Psoas muscle (tissue), 7 donors: ENCODE measurements at regions not wholly inside any gene's neighbourhood (a gene's known extent, or its start where the extent isn't known, plus 50 kb on each side); places are given as distances from the start of the nearest gene placed in this dataset.
"Not testable (repeated sequence)": the region's sequence is repeated elsewhere in the genome, so short reads cannot be mapped to it uniquely, and the experiment has no call there.

Source experiments
- ATAC-seq, 4 donors: fragments of 200-7000 bp; cut with Tn5 transposase; one replicate each; pipeline ENCODE4 v1.9.1; 2020; ENCODE audit warnings: moderate library complexity in 3 of 4, mild to moderate bottlenecking in 2 of 4
- DNase-seq, 2 donors: peaks; one replicate each; pipeline ENCODE4 v3.0.0-alpha.2; 2020
- H3K27ac ChIP-seq: fragments of 200-600 bp; one replicate; pipeline ENCODE4 v1.8.0; 2022
- H3K27me3 ChIP-seq, 3 donors: fragments of 200-600 bp in 1 of 3; one replicate each; pipeline versions ENCODE4 v1.6.1 to v1.8.0; 2013 to 2022; ENCODE audit warnings: low read length in 2 of 3, mild to moderate bottlenecking in 2 of 3, moderate library complexity in 1 of 3; ENCODE audit not compliant: insufficient read depth in 3 of 3
- H3K36me3 ChIP-seq, 2 donors: fragments of 200-600 bp in 1 of 2; one replicate each; pipeline versions ENCODE4 v1.6.1 to v1.8.0; 2013 to 2022; ENCODE audit warnings: low read depth in 1 of 2, mild to moderate bottlenecking in 1 of 2, moderate library complexity in 1 of 2; ENCODE audit not compliant: insufficient read depth in 1 of 2
- H3K4me1 ChIP-seq: fragments of 200-600 bp; one replicate; pipeline ENCODE4 v1.8.0; 2022
- H3K4me3 ChIP-seq: fragments of 200-600 bp; one replicate; pipeline ENCODE4 v1.8.0; 2022; ENCODE audit warnings: mild to moderate bottlenecking
- H3K9me3 ChIP-seq: fragments of 200-600 bp; one replicate; pipeline ENCODE4 v1.8.0; 2022
- WGBS, 3 donors: extraction: QIAGEN DNeasy Blood & Tissue Kit; methylation state at CpG; one replicate each; pipeline versions ENCODE4 v1.1.6 to v1.1.7; 2013; 5-methylcytosine and 5-hydroxymethylcytosine counted together
- intact Hi-C, 2 donors: fragments of 100-400 bp; cut with DNase I; formaldehyde crosslinking; loops; one replicate each; pipeline versions ENCODE4 v1.11.0 to v1.14.2; 2022
- donor health status: healthy with polysubstance abuse.
- donor health status: DM: no; HTN: no; CAD: no; lungs with moderate emphysema.
- donor health status: Bipolar disorder and iron deficiency.
- donor health status: healthy.
- donor health status: DM: yes; HTN: yes; CAD: no.
- donor health status: DM: no; HTN: no; CAD: no.
- donor health status: DM: yes; HTN: yes; CAD: no.

DNA sequence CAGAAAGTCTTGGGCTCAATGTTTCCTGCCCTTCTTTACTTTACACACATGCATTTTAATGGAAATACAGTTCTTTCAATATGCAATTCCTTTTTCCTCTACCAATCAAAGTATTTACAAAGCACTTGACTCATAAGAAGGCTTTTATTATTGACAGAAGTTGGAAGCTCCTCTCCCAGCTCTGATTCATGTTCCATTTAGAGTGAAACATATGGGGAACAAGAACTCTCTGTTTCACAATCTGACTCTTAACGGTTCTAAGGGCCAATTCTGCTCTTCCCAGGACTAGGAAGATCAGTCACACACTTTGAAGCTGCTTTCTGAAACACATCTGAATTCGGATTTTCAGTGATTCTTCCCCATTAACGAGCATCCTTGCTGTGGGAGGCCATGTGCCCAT is 300.5 kb downstream of the ANAPC1 start:
- H3K27me3 ChIP-seq, H3K36me3 ChIP-seq, H3K4me3 ChIP-seq, intact Hi-C loops, H3K9me3 ChIP-seq, H3K27ac ChIP-seq, DNase-seq, H3K4me1 ChIP-seq: not testable (repeated sequence)
- no CpG with 5 or more reads among the region's 3 CpGs for WGBS, 3 donors
- peak in 2 of 4 donors; percentile 49 to 64 for ATAC-seq

DNA sequence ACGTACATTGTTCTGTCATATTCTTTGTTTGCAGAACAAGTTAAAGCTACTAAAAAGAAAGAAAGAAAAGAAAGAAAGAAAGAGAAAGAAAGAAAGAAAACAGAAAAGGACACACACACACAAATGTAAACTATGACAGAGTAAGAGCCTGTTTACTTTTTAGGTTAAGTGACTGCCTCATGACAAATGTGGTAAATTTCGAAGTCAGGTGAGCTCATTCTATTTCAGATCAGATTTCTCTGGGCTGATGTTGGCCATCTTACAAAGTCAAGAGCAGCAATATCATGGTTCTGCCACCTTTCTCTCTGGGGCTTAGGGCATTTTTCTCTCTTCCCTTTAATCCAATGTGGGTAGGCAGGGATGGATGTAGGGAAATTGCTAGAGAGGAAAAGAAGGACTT is 299.5 kb downstream of the ANAPC1 start:
- intact Hi-C loops, H3K4me3 ChIP-seq, H3K27ac ChIP-seq, H3K36me3 ChIP-seq, H3K9me3 ChIP-seq, DNase-seq, H3K27me3 ChIP-seq, H3K4me1 ChIP-seq: not testable (repeated sequence)
- WGBS, 3 donors = 82 to 97% (median 96%) methylated on average over 1 of the region's 2 CpGs
- peak in 3 of 4 donors; percentile 39 to 63 (median 41) for ATAC-seq

DNA sequence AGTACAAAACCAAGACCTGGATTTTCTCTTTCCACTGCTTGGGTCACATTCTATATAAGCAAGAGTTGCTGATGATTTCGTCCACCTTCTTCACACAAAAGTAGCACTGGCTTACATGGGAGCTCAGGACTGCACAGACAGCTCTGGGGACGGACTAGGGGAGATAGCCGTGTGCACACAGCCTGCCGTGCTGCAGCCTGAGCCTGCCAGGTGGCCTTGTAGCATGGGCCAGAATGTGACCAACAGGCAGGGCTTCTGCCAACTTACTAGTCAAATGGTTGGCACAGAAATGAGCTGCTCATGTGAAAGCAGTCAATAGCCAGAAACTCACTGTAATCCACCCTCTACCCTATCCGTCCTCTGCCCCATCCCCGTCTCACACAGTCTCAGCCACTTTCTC is 299.0 kb downstream of the ANAPC1 start:
- H3K9me3 ChIP-seq, DNase-seq, H3K4me1 ChIP-seq, intact Hi-C loops, H3K27me3 ChIP-seq, H3K36me3 ChIP-seq, H3K27ac ChIP-seq, H3K4me3 ChIP-seq: not testable (repeated sequence)
- WGBS, 3 donors = 25 to 34% (median 25%) methylated on average over 4 to 6 of the region's 6 CpGs
- peak; percentile 88 to 95 (median 91) for ATAC-seq

DNA sequence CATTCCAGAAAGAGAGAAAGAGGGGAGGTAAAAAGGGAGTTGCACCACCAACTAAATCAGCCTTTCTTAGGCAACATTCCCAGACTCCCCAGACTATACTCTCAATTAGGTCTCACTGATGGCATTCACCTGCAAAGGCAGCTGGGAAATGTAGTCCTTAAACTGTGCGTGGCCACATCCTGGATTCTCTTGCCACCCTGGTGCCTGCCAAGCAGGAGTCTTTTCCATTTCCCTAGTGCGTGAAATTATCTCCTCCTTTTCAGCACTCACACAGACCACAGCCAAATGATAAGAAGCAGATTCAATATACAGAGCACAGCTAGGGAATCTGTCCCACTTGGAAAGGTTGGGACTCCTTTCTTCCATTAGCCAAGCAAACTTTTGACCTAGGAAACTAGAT is 298.0 kb downstream of the ANAPC1 start:
- H3K9me3 ChIP-seq, H3K4me1 ChIP-seq, H3K27me3 ChIP-seq, ATAC-seq, DNase-seq, H3K27ac ChIP-seq, H3K36me3 ChIP-seq, intact Hi-C loops, H3K4me3 ChIP-seq: not testable (repeated sequence)
- WGBS, 3 donors = 88 to 91% (median 90%) methylated on average over 1 to 2 of the region's 2 CpGs

DNA sequence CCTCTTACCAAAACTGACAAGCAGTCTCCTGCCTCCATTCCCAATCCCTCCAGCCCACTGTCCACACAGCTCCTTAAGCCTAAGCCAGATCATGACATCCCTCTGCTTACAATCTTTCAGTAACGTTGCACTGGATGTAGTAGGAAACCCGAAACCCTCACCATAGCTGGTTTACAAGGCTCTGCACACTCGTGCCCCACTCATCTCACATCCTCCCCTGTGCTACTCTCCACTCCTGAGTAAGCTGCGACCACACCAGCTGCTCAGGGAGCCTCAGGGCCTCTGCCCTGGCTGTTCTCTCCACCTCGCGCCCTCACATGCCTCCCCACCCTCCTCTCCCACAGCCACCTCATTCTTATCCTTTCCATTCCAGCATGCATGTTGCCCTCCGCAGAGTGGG is 288.9 kb downstream of the ANAPC1 start:
- H3K9me3 ChIP-seq, ATAC-seq, H3K4me3 ChIP-seq, DNase-seq, H3K27ac ChIP-seq, intact Hi-C loops, H3K4me1 ChIP-seq, H3K36me3 ChIP-seq, H3K27me3 ChIP-seq: not testable (repeated sequence)
- WGBS, 3 donors = 79 to 93% (median 80%) methylated on average over 3 of the region's 7 CpGs

DNA sequence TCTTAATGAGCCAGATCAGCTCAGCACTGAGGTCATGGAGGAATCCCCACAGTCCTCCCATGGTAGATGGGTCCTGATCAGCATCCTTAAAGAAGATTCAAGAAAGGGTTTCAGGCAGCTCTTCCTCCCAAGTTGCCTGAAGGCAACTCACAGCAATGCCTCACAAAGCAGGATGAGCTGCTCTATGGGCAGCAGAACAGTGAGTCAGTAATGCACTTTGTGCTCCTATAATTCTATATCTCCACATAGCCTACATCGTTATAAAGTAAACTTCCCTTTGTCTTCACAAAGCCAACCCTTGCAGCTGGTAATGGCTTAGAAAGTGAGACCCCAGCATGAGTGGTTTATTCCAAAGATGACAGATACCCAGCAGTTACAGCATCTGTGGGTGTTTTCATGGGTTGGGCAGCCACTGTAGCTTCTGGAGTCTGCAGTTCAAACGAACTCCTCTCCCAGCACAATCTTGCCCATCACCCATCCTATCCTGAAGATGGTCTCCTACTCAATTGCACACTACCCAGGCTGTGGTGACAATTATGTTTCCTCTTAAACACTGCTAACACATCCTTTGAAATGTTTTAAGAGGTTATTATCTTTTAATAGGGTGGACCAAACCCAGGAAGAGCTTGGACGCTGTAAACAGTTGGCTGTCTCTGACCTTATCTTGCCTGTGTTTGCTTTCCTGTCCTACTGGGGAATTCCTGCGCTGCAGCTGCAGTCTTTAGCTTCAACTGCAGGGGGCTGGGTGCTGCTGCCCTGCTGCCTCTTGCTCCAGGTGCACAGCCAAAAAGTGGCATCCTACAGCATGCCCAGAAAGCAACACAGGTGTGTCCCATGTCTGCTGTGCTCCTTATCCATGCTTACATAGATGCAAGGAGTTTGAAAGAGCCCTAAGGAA is 286.9 kb downstream of the ANAPC1 start:
- H3K36me3 ChIP-seq, H3K4me1 ChIP-seq, H3K27ac ChIP-seq, ATAC-seq, H3K4me3 ChIP-seq, intact Hi-C loops, H3K9me3 ChIP-seq, H3K27me3 ChIP-seq, DNase-seq: not testable (repeated sequence)
- WGBS, 3 donors = 62 to 86% (median 69%) methylated on average over 1 to 2 of the region's 4 CpGs

DNA sequence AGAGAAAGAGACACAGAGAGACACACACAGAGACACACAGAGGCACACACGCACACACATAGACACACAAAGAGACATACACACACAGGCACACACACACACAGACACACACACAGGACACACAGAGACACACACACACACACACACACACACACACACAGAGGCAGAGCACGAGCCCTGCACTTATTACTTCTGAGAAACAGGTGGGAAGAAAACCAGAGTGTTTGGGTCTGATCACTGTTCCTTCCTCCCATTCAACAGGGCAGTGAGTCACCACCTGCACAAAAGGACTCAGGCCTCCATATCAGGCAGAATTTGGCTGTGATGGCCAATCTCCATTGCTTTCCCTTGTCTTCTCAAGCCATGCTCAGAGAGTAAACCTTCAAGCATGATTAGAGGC is 285.0 kb downstream of the ANAPC1 start:
- H3K27ac ChIP-seq, intact Hi-C loops, H3K4me1 ChIP-seq, H3K4me3 ChIP-seq, DNase-seq, H3K9me3 ChIP-seq, H3K36me3 ChIP-seq, H3K27me3 ChIP-seq, ATAC-seq: not testable (repeated sequence)
- 65 to 78% methylated on average over 2 of the region's 2 CpGs; no CpG with 5 or more reads in 1 of the 3 donors for WGBS, 3 donors

DNA sequence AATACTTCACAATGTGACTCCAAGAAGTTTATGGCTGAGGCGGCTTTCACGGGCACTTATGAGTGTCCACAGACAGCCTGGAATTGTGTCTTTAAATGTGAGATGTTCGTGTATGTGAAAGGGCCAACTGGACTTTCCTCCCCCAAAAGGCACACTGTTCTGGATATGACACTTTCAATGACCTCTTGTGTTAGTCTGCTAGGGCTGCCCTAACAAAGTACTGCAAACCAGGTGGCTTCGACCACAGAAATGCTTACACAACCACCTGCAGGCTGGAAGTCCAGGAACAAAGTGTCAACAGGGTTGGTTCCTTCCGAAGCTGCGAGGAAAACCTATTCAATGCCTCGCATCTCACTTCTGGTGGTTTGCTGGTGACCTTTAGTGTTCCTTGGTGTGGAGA is 281.7 kb downstream of the ANAPC1 start:
- H3K4me3 ChIP-seq, H3K4me1 ChIP-seq, H3K27ac ChIP-seq, ATAC-seq, DNase-seq, intact Hi-C loops, H3K36me3 ChIP-seq, H3K27me3 ChIP-seq, H3K9me3 ChIP-seq: not testable (repeated sequence)
- 76 to 88% (median 82%) methylated on average over 6 to 7 of the region's 7 CpGs for WGBS, 3 donors

DNA sequence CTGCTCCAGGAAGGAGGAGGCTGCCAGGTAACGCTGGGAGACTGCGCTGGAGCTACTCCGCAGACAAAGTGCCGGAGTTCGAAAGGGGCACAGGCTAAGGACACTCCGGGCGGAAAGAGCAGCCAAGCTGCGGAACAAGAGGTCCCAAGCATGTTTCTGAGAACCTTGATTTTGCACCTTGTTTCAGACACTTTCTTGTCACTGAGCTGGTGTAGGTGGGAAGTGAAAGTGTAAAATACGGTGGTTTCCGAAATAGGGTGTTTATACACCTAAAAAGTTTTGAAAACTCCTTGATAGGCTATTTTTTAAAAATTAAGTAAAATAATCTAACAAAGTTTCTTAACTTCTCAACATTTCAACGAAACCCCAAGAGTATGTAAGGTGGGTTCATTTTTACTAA is 278.2 kb downstream of the ANAPC1 start:
- WGBS, 3 donors = 97 to 100% (median 100%) methylated on average over 4 to 7 of the region's 11 CpGs
- H3K4me1 ChIP-seq = not testable (repeated sequence)

DNA sequence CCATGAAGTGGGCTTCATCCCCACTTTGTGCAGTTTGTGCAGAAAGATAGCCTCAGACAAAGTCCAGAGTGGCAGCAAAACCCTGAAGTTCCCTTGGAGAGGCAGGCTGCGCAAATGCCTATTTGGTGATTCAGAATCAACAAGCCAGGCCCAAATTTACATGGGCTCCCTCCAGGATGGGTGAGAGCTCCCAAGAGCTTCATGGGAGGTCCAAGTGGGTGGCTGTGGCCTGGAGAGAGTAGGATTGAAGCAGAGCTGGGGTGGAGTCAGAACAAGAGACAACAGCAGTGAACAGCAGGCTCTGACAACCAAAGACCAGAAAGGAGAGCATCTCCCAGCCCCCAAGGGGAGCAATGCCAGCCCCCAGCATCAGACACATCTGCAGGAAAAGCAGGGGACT is 277.4 kb downstream of the ANAPC1 start:
- WGBS, 3 donors = no CpG with 5 or more reads among the region's 1 CpG
- H3K36me3 ChIP-seq, H3K27ac ChIP-seq, H3K4me3 ChIP-seq, H3K4me1 ChIP-seq, ATAC-seq, H3K27me3 ChIP-seq, DNase-seq, H3K9me3 ChIP-seq, intact Hi-C loops: not testable (repeated sequence)

More for the DNA sequence above, 278.2 kb downstream of the ANAPC1 start:
- H3K36me3 ChIP-seq, intact Hi-C loops, H3K4me3 ChIP-seq, DNase-seq, H3K27me3 ChIP-seq, ATAC-seq, H3K27ac ChIP-seq, H3K9me3 ChIP-seq: not testable (repeated sequence)

DNA sequence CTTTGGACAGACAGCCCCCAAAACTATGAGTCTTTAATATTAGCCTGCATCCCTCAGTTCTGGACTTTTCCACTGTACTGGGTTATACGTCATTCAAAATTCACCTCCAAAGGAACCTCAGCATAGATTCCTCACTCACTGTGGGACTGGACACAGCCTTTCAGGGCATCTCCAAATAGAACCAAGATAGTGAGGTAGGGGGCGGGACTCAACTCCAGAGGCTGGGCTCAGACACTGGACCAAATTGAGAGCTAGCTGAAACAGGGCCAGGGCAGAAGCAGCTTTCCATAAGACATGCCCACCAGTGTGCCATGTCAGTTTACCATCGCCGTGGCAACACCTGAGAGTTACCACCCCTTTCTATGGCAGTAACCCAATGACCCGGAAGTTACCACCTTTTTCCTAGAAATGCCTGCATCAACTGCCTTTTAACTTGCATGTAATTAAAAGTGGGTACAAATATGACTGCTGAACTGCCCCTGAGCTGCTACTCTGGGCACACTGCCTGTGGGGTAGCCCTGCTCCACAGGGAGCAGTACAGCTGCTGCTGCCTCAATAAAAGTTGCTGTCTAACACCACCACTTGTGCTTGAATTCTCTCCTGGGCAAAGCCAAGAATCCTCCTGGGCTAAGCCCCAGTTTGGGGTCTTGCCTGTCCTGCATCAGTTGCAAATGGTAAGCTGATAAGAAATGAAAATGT is 274.7 kb downstream of the ANAPC1 start:
- H3K4me1 ChIP-seq, DNase-seq, H3K9me3 ChIP-seq, intact Hi-C loops, H3K4me3 ChIP-seq, H3K27ac ChIP-seq, H3K27me3 ChIP-seq, H3K36me3 ChIP-seq, ATAC-seq: not testable (repeated sequence)
- 81 to 86% (median 85%) methylated on average over 3 to 4 of the region's 5 CpGs for WGBS, 3 donors
